ENCODE measurements at regions not wholly inside any gene's neighbourhood (a gene's known extent, or its start where the extent isn't known, plus 50 kb on each side); places are given as distances from the start of the nearest gene placed in this dataset.

GRCh38 chr18:77736842-77737241, 487.2 kb downstream of the GALR1 start:
- TF ChIP-seq CTCF (optimal IDR thresholded peaks at IDR 0.05 in 1 of 3, IDR thresholded peaks at IDR 0.05 in 1 of 3, conservative IDR thresholded peaks at IDR 0.05 in 1 of 3; ENCODE audit: extremely low read depth in 1 of 3, insufficient read depth in 2 of 3, low read length in 3 of 3) (no peak), EZH2 (IDR thresholded peaks at IDR 0.05; ENCODE audit: low read length) (no peak)

All from keratinocyte (primary cell).